ENCODE measurements at regions not wholly inside any gene's neighbourhood (a gene's known extent, or its start where the extent isn't known, plus 50 kb on each side); places are given as distances from the start of the nearest gene placed in this dataset.

DNA sequence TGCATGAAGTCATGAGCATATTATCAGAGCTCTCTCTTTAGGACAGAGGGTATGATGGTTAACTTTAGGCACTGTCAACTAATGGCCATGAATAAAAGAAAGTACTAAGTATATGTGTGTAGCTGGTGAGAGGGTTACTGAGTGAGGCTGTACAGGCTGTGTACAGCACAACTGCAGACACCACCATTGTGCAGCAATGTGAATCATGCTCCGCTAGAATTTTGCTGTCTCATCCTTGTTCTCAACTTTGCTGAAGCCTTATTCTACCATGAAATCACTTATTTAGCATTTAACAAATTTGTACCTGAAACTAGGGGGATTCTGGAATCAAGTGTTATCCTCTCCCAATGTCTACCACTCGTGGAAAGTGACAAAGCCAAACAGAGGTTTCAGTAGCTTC, 414.9 kb downstream of the PLCL1 start:
- no peak for TF ChIP-seq POLR2A (IDR thresholded peaks at IDR 0.05; ENCODE audit: low read depth, low read length)
- FAIRE-seq = no peak
- DNase-seq (ENCODE audit: insufficient read length, low spot score) = no peak

- DNase-seq (ENCODE audit: insufficient read length, low spot score) (no peak), FAIRE-seq (no peak)
- TF ChIP-seq POLR2A (IDR thresholded peaks at IDR 0.05; ENCODE audit: low read depth, low read length) = no peak
Measured at GRCh38 chr2:198214114-198214596, 409.8 kb downstream of the PLCL1 start.

DNA sequence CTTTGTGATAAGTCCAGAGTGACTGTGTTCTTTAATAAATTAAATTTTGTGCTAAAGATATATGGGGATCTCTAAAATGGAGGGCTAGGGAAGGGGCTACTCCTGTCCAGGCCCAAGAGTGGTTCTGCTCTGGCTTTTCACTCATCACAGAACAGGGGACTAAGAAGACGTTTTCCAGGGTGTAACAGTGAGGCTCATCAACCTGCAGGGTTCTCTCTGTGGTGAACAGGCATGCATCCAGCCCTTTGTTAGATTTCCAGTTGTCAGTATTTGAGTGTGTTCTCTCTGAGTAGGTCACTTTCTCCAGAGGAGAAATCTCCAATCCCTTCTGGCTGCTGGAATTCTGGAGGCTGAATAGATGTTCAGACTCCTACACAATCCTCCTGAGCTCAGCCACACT, 408.9 kb downstream of the PLCL1 start:
- TF ChIP-seq POLR2A (IDR thresholded peaks at IDR 0.05; ENCODE audit: low read depth, low read length) = no peak
- DNase-seq (ENCODE audit: insufficient read length, low spot score) (no peak), FAIRE-seq (no peak)

DNA sequence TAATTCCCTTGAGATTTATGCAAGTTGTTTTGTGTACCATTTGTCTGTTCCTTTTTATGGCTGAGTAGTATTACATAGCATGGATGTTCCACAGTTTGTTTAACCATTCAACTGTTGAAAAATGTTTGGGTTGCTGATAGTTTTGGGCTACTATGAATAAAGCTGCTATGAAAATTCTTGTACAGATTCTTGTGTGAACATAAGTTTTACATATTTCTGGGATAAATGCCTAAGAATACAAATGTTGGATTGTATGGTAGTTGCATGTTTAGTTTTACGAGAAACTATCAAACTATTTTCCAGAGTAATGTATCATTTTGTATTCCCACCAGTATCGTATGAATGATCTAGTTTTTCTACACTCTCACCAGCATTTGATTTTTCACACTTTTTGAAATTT, 407.3 kb downstream of the PLCL1 start:
- DNase-seq (ENCODE audit: insufficient read length, low spot score) (no peak), FAIRE-seq (no peak)
- no peak for TF ChIP-seq POLR2A (IDR thresholded peaks at IDR 0.05; ENCODE audit: low read depth, low read length)

DNA sequence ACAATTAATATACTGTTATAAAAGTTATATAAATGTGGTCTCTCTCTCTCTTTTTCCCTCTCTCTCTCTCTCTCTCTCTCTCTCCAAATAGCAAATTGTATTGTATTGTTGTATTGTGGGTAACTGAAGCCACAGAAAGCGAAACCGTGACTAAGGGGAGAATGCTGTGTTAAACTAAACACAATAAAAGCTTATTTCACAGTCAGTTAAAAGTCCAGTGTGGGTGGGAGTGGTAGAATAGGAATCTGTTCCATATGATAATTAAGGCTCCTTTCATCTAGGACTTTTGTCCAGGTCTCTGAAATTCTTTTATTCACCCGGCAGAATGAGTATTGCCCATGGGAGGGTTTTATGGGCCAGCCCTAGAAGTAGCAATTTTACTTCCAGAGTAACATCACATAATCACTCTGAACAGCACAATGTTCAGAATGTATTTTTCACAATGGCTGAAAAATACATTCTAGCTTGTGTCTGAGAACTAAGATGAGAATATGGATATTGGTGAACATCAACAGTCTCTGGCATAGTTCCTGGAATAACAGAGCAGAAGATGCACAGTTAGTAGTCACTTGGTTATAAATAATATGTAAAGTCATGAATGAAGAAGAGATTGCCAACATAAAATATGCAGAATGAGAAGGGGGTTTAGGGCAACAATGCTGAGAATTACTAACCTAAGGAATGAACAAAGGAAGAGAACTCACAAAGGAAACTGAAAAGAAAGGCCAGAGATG, 399.1 kb downstream of the PLCL1 start:
- DNase-seq (ENCODE audit: insufficient read length, low spot score) (no peak), FAIRE-seq (no peak)
- TF ChIP-seq POLR2A (IDR thresholded peaks at IDR 0.05; ENCODE audit: low read depth, low read length) = no peak
